NCI-H146 treated with DMSO at 0.1 percent for 48 hours (cell line): ENCODE measurements at regions not wholly inside any gene's neighbourhood (a gene's known extent, or its start where the extent isn't known, plus 50 kb on each side); places are given as distances from the start of the nearest gene placed in this dataset.
A peak's percentile ranks its signal among the peaks of the same experiment; 100 is the strongest.

Experiments
- DNase-seq: peaks from one replicate; lab custom pipeline; 2025; ENCODE audit not compliant: unreplicated experiment; lab: John Stamatoyannopoulos, UW

DNA sequence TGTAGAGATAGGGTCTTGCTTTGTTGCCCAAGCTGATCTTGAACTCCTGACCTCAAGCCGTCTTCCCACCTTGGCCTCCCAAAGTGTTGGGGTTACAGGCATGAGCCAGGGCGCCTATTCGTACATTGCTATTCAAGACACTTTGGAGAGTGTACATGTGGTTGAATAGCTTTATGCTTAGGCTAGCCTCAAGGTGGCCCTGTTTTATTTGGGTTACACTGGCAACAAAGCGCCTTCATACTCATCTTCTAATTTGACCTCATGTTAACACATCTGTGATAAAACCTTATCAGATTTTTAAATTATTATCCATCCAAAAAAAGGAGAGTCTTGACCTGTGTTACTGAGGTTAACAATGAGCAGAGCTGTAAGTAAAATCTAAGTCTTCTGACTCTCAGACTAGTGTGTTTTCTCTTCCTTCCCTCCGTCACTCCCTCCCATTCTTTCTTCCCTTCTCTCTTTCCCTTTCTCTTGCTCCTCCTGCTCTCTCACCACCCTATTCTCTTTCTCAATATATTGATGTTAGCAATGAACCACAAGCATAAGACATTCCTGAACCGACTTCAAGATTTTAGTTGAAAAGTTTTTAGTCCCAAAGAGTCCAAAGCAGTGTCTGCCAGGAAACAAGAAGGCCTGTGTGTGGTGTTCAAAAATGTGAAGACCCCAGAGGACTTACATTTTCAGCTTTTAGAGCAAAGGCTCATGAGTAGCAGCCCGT is 603.7 kb upstream of the CFAP20DC start:
- no peak for DNase-seq

DNA sequence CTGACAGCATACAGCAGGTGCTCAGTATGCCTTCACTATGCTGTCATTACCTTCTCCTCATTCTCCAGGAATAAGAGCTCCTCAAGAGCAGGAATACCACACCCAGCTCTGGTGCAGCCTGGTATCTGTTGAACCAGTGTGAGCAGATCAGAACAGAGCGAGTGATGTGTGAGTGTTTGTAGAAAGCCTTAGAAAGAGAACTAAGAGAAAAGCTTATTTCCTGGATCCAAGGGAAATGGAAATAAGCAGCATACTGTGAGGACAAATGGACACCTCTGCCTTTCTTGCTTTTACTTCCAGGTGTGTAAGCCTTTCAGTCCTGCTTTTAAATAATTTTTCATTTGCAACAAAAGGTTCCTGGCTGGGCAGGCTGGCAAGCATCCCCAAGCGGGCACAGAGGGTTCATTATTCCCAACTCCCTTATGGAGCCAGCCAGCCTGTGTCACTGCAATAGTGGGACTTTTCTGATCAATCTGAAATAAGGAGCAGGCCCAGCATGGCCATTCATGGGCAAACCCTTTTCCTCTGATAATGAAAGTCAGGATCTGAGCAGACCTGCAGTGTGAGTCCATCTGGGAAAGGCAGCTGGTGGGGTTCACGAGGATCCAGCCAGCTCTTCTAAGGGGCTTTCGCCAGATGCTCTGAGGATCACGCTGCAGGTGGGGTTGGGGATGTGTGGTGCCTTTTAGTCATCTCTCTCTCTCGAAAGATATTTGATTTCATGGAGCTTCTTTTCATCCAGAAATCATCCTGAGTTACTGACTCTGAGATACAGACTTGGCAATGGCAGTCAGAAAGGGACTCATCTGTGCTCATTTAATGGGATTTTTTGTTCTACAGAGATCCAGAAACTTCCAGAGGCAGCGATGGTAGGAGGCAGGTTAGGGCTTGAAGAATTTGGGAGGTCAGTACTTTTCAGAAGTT is 594.9 kb upstream of the CFAP20DC start:
- no peak for DNase-seq

DNA sequence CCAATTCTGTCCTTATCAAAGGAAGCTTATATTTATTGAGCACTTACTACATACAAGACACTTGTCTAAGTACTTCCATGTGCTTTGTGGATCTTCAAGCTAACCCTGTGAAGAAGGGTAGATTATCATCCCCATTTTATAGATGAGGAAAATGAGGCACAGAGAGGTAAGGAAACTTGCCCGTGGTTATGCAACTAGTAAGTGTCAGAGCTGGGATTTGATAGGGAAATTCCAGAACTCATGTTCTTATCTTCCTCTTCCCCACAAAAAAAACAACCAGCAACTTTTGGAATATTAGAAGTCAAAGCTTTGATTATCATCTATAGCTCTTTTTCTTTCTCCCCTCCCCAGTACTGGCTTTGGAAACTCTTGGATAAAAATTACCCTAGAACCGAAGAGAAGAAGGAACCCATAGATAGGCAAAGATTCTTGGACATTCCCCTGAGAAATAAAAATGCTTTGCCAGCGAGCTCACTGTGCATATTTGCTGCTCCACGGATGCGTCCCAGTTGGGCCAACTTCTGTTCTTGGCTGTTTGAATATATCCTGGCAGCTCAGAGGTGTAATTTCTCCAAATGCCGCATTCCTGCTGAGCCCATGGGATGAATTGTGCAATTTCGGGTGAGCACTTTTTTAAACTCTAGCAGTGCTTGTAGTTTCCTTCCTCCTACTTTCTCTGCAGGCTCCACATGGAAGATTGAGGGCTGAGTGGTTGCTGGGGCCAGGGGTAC is 591.5 kb upstream of the CFAP20DC start:
- DNase-seq, result no peak

GRCh38 chr3:59632760-59633573 is 583.1 kb upstream of the CFAP20DC start:
- peak; percentile 9 for DNase-seq

DNA sequence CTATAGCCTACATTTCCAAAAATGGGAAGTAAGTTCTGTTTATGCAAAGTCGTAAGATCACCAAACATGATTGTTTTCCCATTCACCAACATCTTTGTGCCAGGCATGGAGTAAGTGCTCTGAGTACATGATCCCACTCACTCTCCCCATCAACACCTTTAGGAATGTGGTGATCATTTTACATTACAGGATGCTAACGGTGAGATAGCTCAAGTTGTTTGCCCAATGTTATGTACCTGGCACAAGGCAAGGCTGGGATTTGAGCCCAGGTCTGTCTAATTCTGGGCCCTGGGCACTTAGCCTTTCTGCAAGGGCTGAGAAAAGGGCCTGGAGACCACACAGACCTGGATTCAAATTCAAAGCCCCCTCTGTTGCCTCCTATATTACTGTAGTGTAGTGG is 581.7 kb upstream of the CFAP20DC start:
- no peak for DNase-seq

- DNase-seq, result no peak
These were observed 571.2 kb upstream of the CFAP20DC start for GRCh38 chr3:59621037-59621436.

DNA sequence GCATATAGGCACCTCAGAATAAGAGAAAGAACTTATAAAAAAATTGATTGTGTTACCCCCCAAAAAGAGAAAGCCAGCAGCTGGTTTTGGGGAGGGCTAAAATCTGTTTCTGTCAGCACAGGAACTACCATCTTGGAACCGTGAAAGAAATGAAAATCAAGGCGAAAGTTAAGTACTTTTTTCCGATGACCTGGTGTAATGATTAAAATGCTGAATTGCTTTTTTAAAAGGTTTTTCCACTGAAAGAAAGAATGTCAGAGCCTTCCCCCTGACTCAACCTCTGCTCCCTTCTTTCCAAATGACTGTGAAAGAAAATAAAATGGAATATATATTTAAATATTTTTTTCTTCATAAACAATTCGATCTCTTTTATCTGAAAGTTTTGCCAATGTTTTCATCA is 570.5 kb upstream of the CFAP20DC start:
- DNase-seq, result no peak

- DNase-seq, result no peak
These were observed 562.6 kb upstream of the CFAP20DC start for GRCh38 chr3:59612444-59612715.

DNA sequence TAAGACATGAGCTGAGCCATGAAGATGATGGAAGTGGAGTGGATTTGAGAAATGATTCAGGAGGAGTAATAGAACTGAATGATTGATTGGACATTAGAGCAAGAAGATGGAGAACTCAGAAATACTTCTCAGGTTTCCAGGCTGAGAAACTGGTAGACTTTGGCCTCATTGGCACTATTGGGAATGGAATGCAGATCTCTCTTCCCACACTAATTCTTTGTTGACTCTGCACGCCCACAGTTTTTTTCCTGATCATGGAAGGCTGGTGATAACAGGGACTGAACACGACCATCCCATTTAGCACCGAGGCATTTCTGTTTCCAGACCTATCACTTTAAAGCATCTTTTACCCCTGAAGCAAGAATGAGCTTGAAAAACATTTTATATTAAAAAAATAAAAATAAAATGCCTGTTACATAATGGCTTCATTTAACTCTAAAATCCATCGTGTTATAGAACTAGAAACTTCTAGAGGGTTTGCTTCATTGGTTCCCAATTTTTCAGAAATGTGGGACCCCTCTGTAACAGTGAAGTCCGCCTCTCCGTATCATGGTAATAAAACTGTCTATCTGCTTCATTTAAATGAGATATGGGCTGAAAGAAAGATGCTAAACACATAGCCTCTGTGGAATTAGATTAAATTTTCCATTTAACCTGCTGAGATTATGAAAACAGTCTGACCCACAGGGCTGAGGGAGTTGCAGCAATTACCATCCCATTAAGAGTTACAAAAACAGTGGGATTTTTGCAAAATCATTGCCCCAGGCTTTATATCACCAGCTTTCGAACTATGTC is 562.0 kb upstream of the CFAP20DC start:
- DNase-seq, result no peak

DNA sequence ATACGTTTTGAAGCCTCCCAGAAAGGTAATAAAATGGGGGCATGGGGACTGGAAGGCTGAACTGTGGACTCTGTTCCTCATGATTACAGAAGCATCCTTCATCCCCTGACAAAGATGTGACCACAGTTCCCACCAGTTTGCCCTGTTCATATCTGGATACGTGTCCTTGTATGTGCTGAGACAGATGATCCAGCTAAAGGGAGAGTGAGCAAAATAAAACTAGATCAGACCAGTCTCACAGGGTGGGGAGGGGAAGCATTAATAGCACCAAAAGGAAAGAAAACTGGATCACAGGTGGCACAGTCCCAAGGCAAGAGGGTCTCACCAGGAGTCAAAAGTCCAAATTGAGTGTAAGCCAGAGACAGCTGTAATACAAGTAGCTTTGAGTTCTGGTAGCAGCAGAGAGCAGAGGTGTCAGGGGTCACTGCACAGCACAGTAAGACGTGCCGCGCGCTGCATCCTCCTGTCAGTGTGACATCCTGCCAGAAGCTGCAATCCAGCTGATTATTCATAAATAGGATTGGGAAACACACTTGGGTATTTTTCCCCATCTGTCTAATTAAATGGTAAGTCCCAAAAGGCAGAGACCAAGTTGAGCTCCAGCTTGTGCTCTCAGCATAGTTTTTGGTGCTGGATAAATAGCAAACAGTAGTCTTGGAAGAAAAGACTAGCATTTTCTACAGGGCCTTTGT is 560.0 kb upstream of the CFAP20DC start:
- DNase-seq, result peak; percentile 27

DNA sequence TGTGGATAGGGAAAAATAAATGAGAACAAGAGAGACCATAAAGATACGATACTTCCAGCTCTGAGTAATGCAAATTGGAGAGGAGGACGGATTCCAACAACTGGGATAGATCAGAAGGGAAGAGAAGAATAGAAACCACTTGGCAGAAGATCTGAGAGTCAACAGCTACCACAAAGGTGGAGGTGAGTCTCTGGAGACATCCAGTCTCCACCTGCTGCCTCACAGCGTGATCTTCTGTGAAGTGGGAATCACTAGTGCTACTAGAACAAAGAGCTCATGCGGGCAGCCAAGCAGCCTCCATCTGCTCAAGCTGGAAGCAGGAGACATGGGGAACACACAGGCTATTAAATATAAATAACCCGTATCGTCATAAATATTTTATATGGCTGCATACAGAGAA is 558.5 kb upstream of the CFAP20DC start:
- peak; percentile 84 for DNase-seq

DNA sequence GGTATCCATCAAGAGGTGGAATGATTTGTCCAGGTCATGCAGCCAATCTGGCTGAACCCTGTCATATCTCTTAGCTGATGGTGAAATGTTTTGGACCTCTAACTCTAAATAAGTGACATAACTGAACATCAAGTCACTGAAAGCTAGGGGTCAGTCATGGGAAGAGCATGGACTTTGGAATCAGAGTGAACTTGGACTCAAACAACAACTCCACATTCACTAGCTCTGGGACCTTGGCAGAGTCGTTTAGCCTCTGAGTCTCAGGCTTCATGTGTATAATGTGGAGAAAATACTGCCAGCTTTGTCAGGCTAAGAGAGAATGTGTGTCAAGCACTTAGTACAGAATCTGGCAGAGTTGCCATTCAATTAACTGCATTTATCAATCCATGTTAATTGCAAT is 557.8 kb upstream of the CFAP20DC start:
- DNase-seq, result peak; percentile 9

- DNase-seq, result no peak
These were observed 556.9 kb upstream of the CFAP20DC start for GRCh38 chr3:59606638-59607266.

- DNase-seq, result peak; percentile 52
These were observed 556.2 kb upstream of the CFAP20DC start for GRCh38 chr3:59605944-59606534.

DNA sequence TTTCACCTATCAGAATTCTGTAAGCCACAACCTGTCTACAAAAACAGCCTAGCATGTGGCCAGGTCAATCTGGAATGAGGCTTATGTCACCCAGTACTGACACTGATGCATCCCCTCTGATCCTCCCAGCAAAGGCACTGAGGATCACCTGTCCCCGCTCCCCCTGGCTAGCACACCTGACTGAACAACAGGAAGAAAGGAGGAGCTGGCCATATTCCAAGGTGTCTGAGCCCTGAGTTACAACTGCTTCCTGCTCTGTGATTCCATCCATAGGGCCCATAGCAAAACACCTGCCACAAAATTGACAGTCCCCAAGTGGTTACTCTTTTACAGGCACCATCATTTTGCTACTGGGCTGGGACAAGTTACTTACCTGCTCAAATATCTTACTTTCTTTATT is 555.5 kb upstream of the CFAP20DC start:
- DNase-seq, result peak; percentile 84

DNA sequence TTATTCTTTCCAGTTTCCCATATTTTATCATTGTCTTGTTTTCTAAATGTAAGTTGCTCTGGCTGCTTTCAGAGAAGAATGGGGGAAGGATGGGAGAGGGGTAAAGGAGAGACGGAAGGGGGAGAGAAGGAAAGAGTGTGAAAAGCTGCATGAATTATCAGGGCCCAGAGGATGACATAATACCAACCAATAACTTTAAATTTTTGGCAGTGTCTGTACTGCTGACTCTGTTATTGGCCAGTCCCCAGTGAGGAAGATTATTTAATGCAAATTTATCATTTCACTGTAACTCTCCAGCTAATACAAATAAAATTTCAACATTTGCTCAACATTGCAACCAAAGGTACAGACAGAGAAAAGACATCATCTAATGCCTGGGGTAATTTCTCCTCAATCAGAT is 551.7 kb upstream of the CFAP20DC start:
- no peak for DNase-seq

GRCh38 chr3:59600631-59601030 is 550.8 kb upstream of the CFAP20DC start:
- DNase-seq, result no peak

DNA sequence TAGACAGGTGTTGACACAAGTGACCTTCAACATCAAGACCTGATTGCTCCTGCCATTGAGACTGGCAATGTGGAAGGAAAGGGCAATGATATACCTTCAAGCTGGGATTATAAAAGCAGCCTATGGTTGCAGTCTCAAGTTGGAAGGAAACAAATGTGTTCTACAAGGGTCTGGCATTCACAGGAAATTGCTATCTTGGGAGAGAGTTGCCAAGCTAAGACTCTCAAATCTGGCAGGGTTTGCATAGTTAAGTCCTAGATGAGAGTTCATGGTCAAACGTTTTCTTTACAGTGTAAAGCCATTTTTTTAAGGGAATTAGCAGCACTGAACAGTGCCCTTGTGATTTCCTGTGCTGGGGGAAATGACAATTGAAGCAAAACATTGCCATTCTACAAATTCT is 546.9 kb upstream of the CFAP20DC start:
- DNase-seq, result no peak

GRCh38 chr3:59595830-59596229 is 546.0 kb upstream of the CFAP20DC start:
- DNase-seq, result no peak
